SIG-M5 treated with dmso at 0.1 percent for 504 hours (cell line): ENCODE measurements at regions not wholly inside any gene's neighbourhood (a gene's known extent, or its start where the extent isn't known, plus 50 kb on each side); places are given as distances from the start of the nearest gene placed in this dataset.
"Not testable (repeated sequence)": the region's sequence is repeated elsewhere in the genome, so short reads cannot be mapped to it uniquely, and the experiment has no call there.

ENCODE experiments used
- DNase-seq: peaks from one replicate; lab custom pipeline; 2025; ENCODE audit not compliant: unreplicated experiment; lab: John Stamatoyannopoulos, UW

GRCh38 chr4:101730291-101731117 is 60.0 kb upstream of the BANK1 start:
- peak; percentile 69 for DNase-seq

- no peak for DNase-seq
Measured at GRCh38 chr4:101727238-101727637, 63.3 kb upstream of the BANK1 start.

GRCh38 chr4:101724093-101724492 is 66.4 kb upstream of the BANK1 start:
- no peak for DNase-seq

GRCh38 chr4:101718810-101719209 is 71.7 kb upstream of the BANK1 start:
- no peak for DNase-seq

GRCh38 chr4:101711590-101712260 is 78.8 kb upstream of the BANK1 start:
- DNase-seq = no peak

- no peak for DNase-seq
Measured at GRCh38 chr4:101710806-101711205, 79.7 kb upstream of the BANK1 start.

- DNase-seq = no peak
Measured at GRCh38 chr4:101708293-101709039, 82.1 kb upstream of the BANK1 start.

- no peak for DNase-seq
Measured at GRCh38 chr4:101707596-101707995, 82.9 kb upstream of the BANK1 start.

GRCh38 chr4:101706535-101707057 is 83.9 kb upstream of the BANK1 start:
- DNase-seq = no peak

GRCh38 chr4:101701551-101701950 is 89.0 kb upstream of the BANK1 start:
- DNase-seq = no peak

- DNase-seq = no peak
Measured at GRCh38 chr4:101699441-101700124, 90.9 kb upstream of the BANK1 start.

- DNase-seq = no peak
Measured at GRCh38 chr4:101697266-101697665, 93.3 kb upstream of the BANK1 start.

GRCh38 chr4:101696276-101697010 is 94.1 kb upstream of the BANK1 start:
- DNase-seq = no peak

- DNase-seq = no peak
Measured at GRCh38 chr4:101695176-101695575, 95.4 kb upstream of the BANK1 start.

- not testable (repeated sequence) for DNase-seq
Measured at GRCh38 chr4:101694403-101694802, 96.1 kb upstream of the BANK1 start.

- DNase-seq = no peak
Measured at GRCh38 chr4:101693842-101694398, 96.6 kb upstream of the BANK1 start.

- no peak for DNase-seq
Measured at GRCh38 chr4:101689220-101689619, 101.3 kb upstream of the BANK1 start.

- no peak for DNase-seq
Measured at GRCh38 chr4:101685126-101685525, 105.4 kb upstream of the BANK1 start.

- no peak for DNase-seq
Measured at GRCh38 chr4:101682946-101683345, 107.6 kb upstream of the BANK1 start.

GRCh38 chr4:101678180-101678579 is 112.3 kb upstream of the BANK1 start:
- DNase-seq = no peak
